Heart left ventricle (tissue), 13 donors: ENCODE measurements at regions not wholly inside any gene's neighbourhood (a gene's known extent, or its start where the extent isn't known, plus 50 kb on each side); places are given as distances from the start of the nearest gene placed in this dataset.

ENCODE experiments used
- CTCF ChIP-seq, 12 donors: fragments of 200-600 bp; sonication (generic) in 4 of 12; IDR thresholded peaks; one replicate each; pipeline versions ENCODE4 v1.5.0 to v1.8.0; 2018 to 2022; ENCODE audit warnings: antibody characterized with exemption in 12 of 12, mild to moderate bottlenecking in 5 of 12
- POLR2A ChIP-seq, 2 donors: fragments of 450-650 bp; IDR thresholded peaks; one replicate each; pipeline ENCODE4 v1.6.1; 2017; ENCODE audit warnings: antibody characterized with exemption in 2 of 2, mild to moderate bottlenecking in 2 of 2, moderate library complexity in 2 of 2
- donor health status: ischemic (EF 13 %, LVEDD 7.1; RV severe dilation, severe dysfunction).
- donor health status: DM: no; HTN: yes; CAD: no.
- donor health status: DM: no; HTN: no; CAD: no.
- donor health status: ischemic (EF 25% LVEDD 6.9; RV normal size, moderate dysfunction).
- donor health status: ischemic (EF 25% LVEDD 5.7; RV mildly dilated, moderate dysfunction).
- donor health status: ischemic (EF 35%, LVEDD 5.7; RV mildly dilated, moderate dysfunction).
- donor health status: nonischemic (EF 11% LVEDD 7.7; RV severe dilation, severe dysfunction).
- donor health status: DM: yes; HTN: yes; CAD: no.
- donor health status: PGD.
- donor health status: ischemic (EF 29% LVEDD 5.4; RV normal size, mild dysfunction).
- donor health status: nonischemic (EF 23%, LVEDD 6.1; RV moderate dilation, normal function).

GRCh38 chr2:139201516-139201915 is 421.3 kb upstream of the NXPH2 start:
- TF ChIP-seq CTCF (IDR thresholded peaks at IDR 0.05) (no peak), POLR2A (IDR thresholded peaks at IDR 0.05) (no peak)
